WTC11 (cell line): ENCODE measurements at regions not wholly inside any gene's neighbourhood (a gene's known extent, or its start where the extent isn't known, plus 50 kb on each side); places are given as distances from the start of the nearest gene placed in this dataset.

ENCODE experiments used
- ATAC-seq: fragments of 200-7000 bp; cut with Tn5 transposase; 2 replicates; pipeline ENCODE4 v1.10.0; 2021; ENCODE audit warnings: mild to moderate bottlenecking, moderate library complexity
- CTCF ChIA-PET: fragments of 300-600 bp; sonication (Branson Sonifier 250); formaldehyde crosslinking; loops from one replicate; lab custom pipeline; 2021; ENCODE audit warnings: antibody characterized with exemption; lab: Charles Lee
- POLR2A ChIA-PET: fragments of 350-600 bp; sonication (Branson Sonifier 250); formaldehyde crosslinking; loops from one replicate; lab custom pipeline; 2021; ENCODE audit warnings: antibody characterized with exemption; lab: Charles Lee
- DNase-seq: peaks from one replicate; pipeline ENCODE4 v3.0.0; 2021; ENCODE audit warnings: low spot score
- H3K27ac Mint-ChIP-seq: 2 replicates; pipeline ENCODE4 v1.8.0; 2021; ENCODE audit warnings: mixed read lengths
- H3K27me3 Mint-ChIP-seq: 2 replicates; pipeline ENCODE4 v1.8.0; 2021; ENCODE audit warnings: low read depth, mild to moderate bottlenecking, moderate library complexity, mixed read lengths
- H3K36me3 Mint-ChIP-seq: 2 replicates; pipeline ENCODE4 v1.8.0; 2021; ENCODE audit warnings: mixed read lengths
- H3K4me1 Mint-ChIP-seq: 2 replicates; pipeline ENCODE4 v1.8.0; 2022; ENCODE audit warnings: mixed read lengths
- H3K4me3 Mint-ChIP-seq: 2 replicates; pipeline ENCODE4 v1.8.0; 2021; ENCODE audit warnings: mild to moderate bottlenecking, moderate library complexity, mixed read lengths
- H3K9me3 Mint-ChIP-seq: 2 replicates; pipeline ENCODE4 v1.8.0; 2021; ENCODE audit warnings: mixed read lengths
- ATF1 ChIP-seq: sonication (generic); formaldehyde crosslinking; IDR thresholded peaks from 2 replicates; pipeline ENCODE4 v1.8.1; 2023; ENCODE audit warnings: mild to moderate bottlenecking, moderate library complexity, missing genetic modification reagents
- ATF2 ChIP-seq: sonication (generic); formaldehyde crosslinking; IDR thresholded peaks from 2 replicates; pipeline ENCODE4 v1.8.1; 2022; ENCODE audit warnings: low read depth, missing genetic modification reagents, borderline replicate concordance
- ETV6 ChIP-seq: sonication (generic); formaldehyde crosslinking; IDR thresholded peaks from 2 replicates; pipeline ENCODE4 v1.8.1; 2022; ENCODE audit warnings: mild to moderate bottlenecking, missing genetic modification reagents
- FOXP1 ChIP-seq: sonication (generic); formaldehyde crosslinking; IDR thresholded peaks from 2 replicates; pipeline ENCODE4 v1.8.0; 2022; ENCODE audit warnings: missing genetic modification reagents, mild to moderate bottlenecking, moderate library complexity, borderline replicate concordance
- MYBL2 ChIP-seq: sonication (generic); formaldehyde crosslinking; IDR thresholded peaks from 2 replicates; pipeline ENCODE4 v1.8.1; 2023; ENCODE audit warnings: mild to moderate bottlenecking, moderate library complexity, missing genetic modification reagents
- NFYB ChIP-seq: sonication (generic); formaldehyde crosslinking; conservative IDR thresholded peaks from 2 replicates; pipeline ENCODE4 v1.8.0; 2022; ENCODE audit warnings: low read depth, missing genetic modification reagents
- NR2C2 ChIP-seq: sonication (generic); formaldehyde crosslinking; IDR thresholded peaks from 2 replicates; pipeline ENCODE4 v1.8.0; 2022; ENCODE audit warnings: mild to moderate bottlenecking, missing genetic modification reagents
- OVOL2 ChIP-seq: fragments of 250-450 bp; sonication (Bioruptor Pico); IDR thresholded peaks from 2 replicates; pipeline ENCODE4 v1.9.0; 2021; ENCODE audit warnings: mild to moderate bottlenecking, borderline replicate concordance
- USF1 ChIP-seq: sonication (generic); formaldehyde crosslinking; IDR thresholded peaks from 2 replicates; pipeline ENCODE4 v1.8.0; 2022; ENCODE audit warnings: mild to moderate bottlenecking, missing genetic modification reagents
- ZNF138 ChIP-seq: sonication (generic); formaldehyde crosslinking; conservative IDR thresholded peaks from 2 replicates; pipeline ENCODE4 v1.8.1; 2022; ENCODE audit warnings: mild to moderate bottlenecking, moderate library complexity, missing genetic modification reagents
- ZNF281 ChIP-seq: sonication (generic); formaldehyde crosslinking; IDR thresholded peaks from 2 replicates; pipeline ENCODE4 v1.8.0; 2023; ENCODE audit warnings: mild to moderate bottlenecking, missing genetic modification reagents
- ZNF416 ChIP-seq: fragments of 250-450 bp; sonication (Bioruptor Pico); IDR thresholded peaks from 2 replicates; pipeline ENCODE4 v1.9.0; 2021; ENCODE audit warnings: mild to moderate bottlenecking, inconsistent platforms
- ZNF671 ChIP-seq: fragments of 250-450 bp; sonication (Bioruptor Pico); IDR thresholded peaks from 2 replicates; pipeline ENCODE4 v1.8.0; 2021; ENCODE audit warnings: mild to moderate bottlenecking
- ZSCAN18 ChIP-seq: fragments of 250-450 bp; sonication (Bioruptor Pico); IDR thresholded peaks from 2 replicates; pipeline ENCODE4 v2.1.2; 2022; ENCODE audit warnings: mild to moderate bottlenecking, moderate library complexity
- TF ChIP-seq, protein P1 (sequence below): sonication (generic); formaldehyde crosslinking; IDR thresholded peaks from 2 replicates; pipeline ENCODE4 v1.8.1; 2023; ENCODE audit warnings: mild to moderate bottlenecking, missing genetic modification reagents, moderate library complexity
- TF ChIP-seq, protein P2 (sequence below): sonication (generic); formaldehyde crosslinking; IDR thresholded peaks from 2 replicates; pipeline ENCODE4 v1.8.0; 2023; ENCODE audit warnings: missing genetic modification reagents
- TF ChIP-seq, protein P3 (sequence below): sonication (generic); formaldehyde crosslinking; IDR thresholded peaks from 2 replicates; pipeline ENCODE4 v1.8.1; 2023; ENCODE audit warnings: mild to moderate bottlenecking, missing genetic modification reagents
- TF ChIP-seq, protein P4 (sequence below): sonication (generic); formaldehyde crosslinking; conservative IDR thresholded peaks from 2 replicates; pipeline ENCODE4 v1.8.1; 2023; ENCODE audit warnings: mild to moderate bottlenecking, low read depth, missing genetic modification reagents, moderate library complexity

- peak; percentile 39 for TF ChIP-seq NFYB
- TF ChIP-seq, protein P1, sequence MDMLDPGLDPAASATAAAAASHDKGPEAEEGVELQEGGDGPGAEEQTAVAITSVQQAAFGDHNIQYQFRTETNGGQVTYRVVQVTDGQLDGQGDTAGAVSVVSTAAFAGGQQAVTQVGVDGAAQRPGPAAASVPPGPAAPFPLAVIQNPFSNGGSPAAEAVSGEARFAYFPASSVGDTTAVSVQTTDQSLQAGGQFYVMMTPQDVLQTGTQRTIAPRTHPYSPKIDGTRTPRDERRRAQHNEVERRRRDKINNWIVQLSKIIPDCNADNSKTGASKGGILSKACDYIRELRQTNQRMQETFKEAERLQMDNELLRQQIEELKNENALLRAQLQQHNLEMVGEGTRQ (CRISPR knock-in tag) = peak; percentile 74
- TF ChIP-seq, protein P2, sequence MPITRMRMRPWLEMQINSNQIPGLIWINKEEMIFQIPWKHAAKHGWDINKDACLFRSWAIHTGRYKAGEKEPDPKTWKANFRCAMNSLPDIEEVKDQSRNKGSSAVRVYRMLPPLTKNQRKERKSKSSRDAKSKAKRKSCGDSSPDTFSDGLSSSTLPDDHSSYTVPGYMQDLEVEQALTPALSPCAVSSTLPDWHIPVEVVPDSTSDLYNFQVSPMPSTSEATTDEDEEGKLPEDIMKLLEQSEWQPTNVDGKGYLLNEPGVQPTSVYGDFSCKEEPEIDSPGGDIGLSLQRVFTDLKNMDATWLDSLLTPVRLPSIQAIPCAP (CRISPR knock-in tag) = no peak
- TF ChIP-seq ZNF281 (CRISPR knock-in tag) = no peak
- TF ChIP-seq USF1 (CRISPR knock-in tag) = peak; percentile 60; the same call in 1 of the 2 replicates
- no peak for TF ChIP-seq FOXP1
- TF ChIP-seq MYBL2 = no peak
- ChIA-PET POLR2A (no interaction called here), CTCF (no interaction called here)
- Mint-ChIP-seq H3K4me3 (no peak overlapping the region), H3K27ac (no peak overlapping the region), H3K9me3 (peaks cover 41% of the 10 kb centered on the region), H3K4me1 (peaks cover 3% of the 10 kb centered on the region), H3K27me3 (peaks cover 30% of the 10 kb centered on the region), H3K36me3 (peaks cover 43% of the 10 kb centered on the region)
- ATAC-seq = no peak
- no peak for DNase-seq
Measured at GRCh38 chr12:130070126-130070611, 92.1 kb upstream of the FZD10 start.

DNA sequence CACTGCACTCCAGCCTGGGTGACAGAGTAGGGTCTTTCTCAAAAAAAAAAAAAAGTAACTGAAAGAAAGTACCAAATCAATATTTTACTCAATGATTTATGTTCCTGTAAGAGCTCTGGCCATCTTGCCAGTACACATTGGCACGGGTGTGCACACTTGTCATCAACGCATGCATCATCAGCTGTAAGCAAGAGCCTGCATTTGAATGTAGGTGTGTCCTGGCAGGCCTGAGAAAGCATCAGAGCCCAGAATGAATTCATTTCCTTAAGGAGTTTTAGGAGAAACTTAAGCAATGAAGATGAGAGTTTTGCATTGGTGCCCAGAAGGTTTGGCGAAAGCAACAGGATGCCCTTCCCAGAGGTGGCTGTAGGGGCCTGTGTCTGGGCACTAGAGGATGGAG lies 88.5 kb upstream of the FZD10 start:
- DNase-seq (no peak), ATAC-seq (no peak)
- Mint-ChIP-seq H3K36me3 (peaks cover 53% of the 10 kb centered on the region), H3K9me3 (peaks cover 58% of the 10 kb centered on the region), H3K4me1 (peaks cover 12% of the 10 kb centered on the region), H3K27ac (no peak overlapping the region), H3K4me3 (no peak overlapping the region), H3K27me3 (peaks cover 42% of the 10 kb centered on the region)
- POLR2A ChIA-PET = no interaction called here
- CTCF ChIA-PET = no interaction called here
- TF ChIP-seq OVOL2 (CRISPR knock-in tag) = no peak
- TF ChIP-seq, protein P2 (CRISPR knock-in tag) = no peak
- TF ChIP-seq ZNF138 (CRISPR knock-in tag) = no peak
- TF ChIP-seq ZNF671 (CRISPR knock-in tag) = no peak
- no peak for TF ChIP-seq ETV6 (CRISPR knock-in tag)
- TF ChIP-seq ZNF416 (CRISPR knock-in tag) = no peak
- TF ChIP-seq, protein P3, sequence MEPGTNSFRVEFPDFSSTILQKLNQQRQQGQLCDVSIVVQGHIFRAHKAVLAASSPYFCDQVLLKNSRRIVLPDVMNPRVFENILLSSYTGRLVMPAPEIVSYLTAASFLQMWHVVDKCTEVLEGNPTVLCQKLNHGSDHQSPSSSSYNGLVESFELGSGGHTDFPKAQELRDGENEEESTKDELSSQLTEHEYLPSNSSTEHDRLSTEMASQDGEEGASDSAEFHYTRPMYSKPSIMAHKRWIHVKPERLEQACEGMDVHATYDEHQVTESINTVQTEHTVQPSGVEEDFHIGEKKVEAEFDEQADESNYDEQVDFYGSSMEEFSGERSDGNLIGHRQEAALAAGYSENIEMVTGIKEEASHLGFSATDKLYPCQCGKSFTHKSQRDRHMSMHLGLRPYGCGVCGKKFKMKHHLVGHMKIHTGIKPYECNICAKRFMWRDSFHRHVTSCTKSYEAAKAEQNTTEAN (CRISPR knock-in tag) = no peak
- TF ChIP-seq, protein P4, sequence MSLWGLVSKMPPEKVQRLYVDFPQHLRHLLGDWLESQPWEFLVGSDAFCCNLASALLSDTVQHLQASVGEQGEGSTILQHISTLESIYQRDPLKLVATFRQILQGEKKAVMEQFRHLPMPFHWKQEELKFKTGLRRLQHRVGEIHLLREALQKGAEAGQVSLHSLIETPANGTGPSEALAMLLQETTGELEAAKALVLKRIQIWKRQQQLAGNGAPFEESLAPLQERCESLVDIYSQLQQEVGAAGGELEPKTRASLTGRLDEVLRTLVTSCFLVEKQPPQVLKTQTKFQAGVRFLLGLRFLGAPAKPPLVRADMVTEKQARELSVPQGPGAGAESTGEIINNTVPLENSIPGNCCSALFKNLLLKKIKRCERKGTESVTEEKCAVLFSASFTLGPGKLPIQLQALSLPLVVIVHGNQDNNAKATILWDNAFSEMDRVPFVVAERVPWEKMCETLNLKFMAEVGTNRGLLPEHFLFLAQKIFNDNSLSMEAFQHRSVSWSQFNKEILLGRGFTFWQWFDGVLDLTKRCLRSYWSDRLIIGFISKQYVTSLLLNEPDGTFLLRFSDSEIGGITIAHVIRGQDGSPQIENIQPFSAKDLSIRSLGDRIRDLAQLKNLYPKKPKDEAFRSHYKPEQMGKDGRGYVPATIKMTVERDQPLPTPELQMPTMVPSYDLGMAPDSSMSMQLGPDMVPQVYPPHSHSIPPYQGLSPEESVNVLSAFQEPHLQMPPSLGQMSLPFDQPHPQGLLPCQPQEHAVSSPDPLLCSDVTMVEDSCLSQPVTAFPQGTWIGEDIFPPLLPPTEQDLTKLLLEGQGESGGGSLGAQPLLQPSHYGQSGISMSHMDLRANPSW (CRISPR knock-in tag) = no peak
- no peak for TF ChIP-seq ZNF281 (CRISPR knock-in tag)
- TF ChIP-seq ZSCAN18 (CRISPR knock-in tag) = no peak
- TF ChIP-seq ATF2 (CRISPR knock-in tag) = no peak
- no peak for TF ChIP-seq NR2C2 (CRISPR knock-in tag)
- TF ChIP-seq ATF1 (CRISPR knock-in tag) = no peak
